GM23248 (cell line): ENCODE measurements at regions not wholly inside any gene's neighbourhood (a gene's known extent, or its start where the extent isn't known, plus 50 kb on each side); places are given as distances from the start of the nearest gene placed in this dataset.

Experiments used
- DNase-seq: peaks from one replicate; pipeline ENCODE4 v3.0.0-alpha.2; 2015
- H2AFZ ChIP-seq: fragments of 200-600 bp; sonication (generic); 2 replicates; pipeline ENCODE4 v1.6.1; 2016; ENCODE audit warnings: antibody characterized with exemption
- H3F3A ChIP-seq: fragments of 200-600 bp; sonication (generic); 2 replicates; pipeline ENCODE4 v1.6.1; 2016; ENCODE audit warnings: mild to moderate bottlenecking, antibody characterized with exemption, mixed run types; ENCODE audit not compliant: insufficient read depth
- H3K27ac ChIP-seq: fragments of 200-600 bp; sonication (generic); 2 replicates; pipeline ENCODE4 v1.5.1; 2016; ENCODE audit warnings: mild to moderate bottlenecking
- H3K27me3 ChIP-seq: fragments of 200-600 bp; sonication (generic); replicated peaks from 2 replicates; pipeline ENCODE4 v1.6.1; 2016; ENCODE audit warnings: mild to moderate bottlenecking; ENCODE audit not compliant: insufficient read depth
- H3K36me3 ChIP-seq: fragments of 200-600 bp; sonication (generic); 2 replicates; pipeline ENCODE4 v1.6.1; 2016; ENCODE audit warnings: low read depth, mild to moderate bottlenecking
- H3K4me1 ChIP-seq: fragments of 200-600 bp; sonication (generic); 2 replicates; pipeline ENCODE4 v1.6.1; 2016; ENCODE audit warnings: mild to moderate bottlenecking; ENCODE audit not compliant: insufficient read depth
- H3K4me2 ChIP-seq: fragments of 200-600 bp; sonication (generic); one replicate; pipeline ENCODE4 v1.6.1; 2016; ENCODE audit warnings: mild to moderate bottlenecking; ENCODE audit not compliant: unreplicated experiment
- H3K4me3 ChIP-seq: fragments of 200-600 bp; sonication (generic); 2 replicates; pipeline ENCODE4 v1.5.1; 2016; ENCODE audit warnings: mild to moderate bottlenecking
- H3K79me2 ChIP-seq: fragments of 200-600 bp; sonication (generic); 2 replicates; pipeline ENCODE4 v1.6.1; 2016; ENCODE audit warnings: mild to moderate bottlenecking; ENCODE audit not compliant: insufficient read depth
- H3K9ac ChIP-seq: fragments of 200-600 bp; sonication (generic); 2 replicates; pipeline ENCODE4 v1.6.1; 2016; ENCODE audit warnings: mild to moderate bottlenecking
- H3K9me2 ChIP-seq: fragments of 200-600 bp; sonication (generic); 2 replicates; pipeline ENCODE4 v1.6.1; 2016; ENCODE audit warnings: mixed run types, mild to moderate bottlenecking, moderate library complexity; ENCODE audit not compliant: insufficient read depth
- H3K9me3 ChIP-seq: fragments of 200-600 bp; sonication (generic); one replicate; pipeline ENCODE4 v1.6.1; 2017; ENCODE audit warnings: low read depth
- H4K20me1 ChIP-seq: fragments of 200-600 bp; sonication (generic); 2 replicates; pipeline ENCODE4 v1.6.0; 2016; ENCODE audit not compliant: insufficient read depth
- EZH2 ChIP-seq: fragments of 200-600 bp; sonication (generic); IDR thresholded peaks from 2 replicates; pipeline ENCODE4 v1.6.1; 2018; ENCODE audit warnings: antibody characterized with exemption, mild to moderate bottlenecking; ENCODE audit not compliant: insufficient read depth, poor library complexity, severe bottlenecking
- EZH2phosphoT487 ChIP-seq: fragments of 200-600 bp; sonication (generic); IDR thresholded peaks from 2 replicates; pipeline ENCODE4 v1.6.1; 2018; ENCODE audit warnings: antibody characterized with exemption, moderate library complexity, mild to moderate bottlenecking, low read depth; ENCODE audit not compliant: insufficient read depth
- WGBS, 2 experiments: methylation state at CpG; one replicate each; pipeline ENCODE4 v1.1.6; 2015 to 2017; ENCODE audit warnings: low lambda C conversion rate in 2 of 2, low coverage in 1 of 2; ENCODE audit errors: missing lambda C conversion rate in 2 of 2; 5-methylcytosine and 5-hydroxymethylcytosine counted together
- in situ Hi-C: fragments of 300-500 bp; cut with MboI; formaldehyde crosslinking; loops from 2 replicates; pipeline ENCODE4 v1.15.0; 2020

DNA sequence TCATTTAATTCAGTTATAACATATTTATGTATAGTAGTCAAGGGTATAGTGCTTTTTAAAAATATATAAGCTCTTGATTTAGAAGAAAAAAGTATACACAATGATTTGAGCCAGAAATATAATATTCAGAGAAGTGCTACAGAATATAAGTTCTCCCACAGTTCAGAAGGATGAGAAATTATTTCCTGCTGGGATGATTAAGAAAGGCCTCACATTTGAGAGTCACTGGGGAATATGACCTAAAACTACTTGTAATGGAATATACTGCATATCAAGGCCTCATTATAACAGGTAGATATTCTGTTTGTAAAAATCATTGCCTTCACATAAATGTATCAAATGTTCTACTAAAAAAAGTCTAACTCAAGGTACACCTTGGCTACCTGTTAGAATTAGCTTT lies 203.5 kb downstream of the MBD2 start:
- Histone ChIP-seq H3K9me3 (no peaks in the 10 kb centered on the region), H3K4me3 (no peak overlapping the region), H3K4me1 (peaks cover 4% of the 10 kb centered on the region; the same call in 1 of the 2 replicates), H3K36me3 (no peaks in the 10 kb centered on the region), H2AFZ (no peak overlapping the region), H3K27ac (no peak overlapping the region), H3K79me2 (no peaks in the 10 kb centered on the region), H3K27me3 (no peaks in the 10 kb centered on the region), H3F3A (no peaks in the 10 kb centered on the region), H4K20me1 (no peaks in the 10 kb centered on the region), H3K4me2 (no peak overlapping the region), H3K9me2 (no peaks in the 10 kb centered on the region), H3K9ac (no peak overlapping the region)
- DNase-seq, result peak; percentile 13
- in situ Hi-C loops, result no loop called here
- TF ChIP-seq EZH2 (no peak), EZH2phosphoT487 (no peak)

DNA sequence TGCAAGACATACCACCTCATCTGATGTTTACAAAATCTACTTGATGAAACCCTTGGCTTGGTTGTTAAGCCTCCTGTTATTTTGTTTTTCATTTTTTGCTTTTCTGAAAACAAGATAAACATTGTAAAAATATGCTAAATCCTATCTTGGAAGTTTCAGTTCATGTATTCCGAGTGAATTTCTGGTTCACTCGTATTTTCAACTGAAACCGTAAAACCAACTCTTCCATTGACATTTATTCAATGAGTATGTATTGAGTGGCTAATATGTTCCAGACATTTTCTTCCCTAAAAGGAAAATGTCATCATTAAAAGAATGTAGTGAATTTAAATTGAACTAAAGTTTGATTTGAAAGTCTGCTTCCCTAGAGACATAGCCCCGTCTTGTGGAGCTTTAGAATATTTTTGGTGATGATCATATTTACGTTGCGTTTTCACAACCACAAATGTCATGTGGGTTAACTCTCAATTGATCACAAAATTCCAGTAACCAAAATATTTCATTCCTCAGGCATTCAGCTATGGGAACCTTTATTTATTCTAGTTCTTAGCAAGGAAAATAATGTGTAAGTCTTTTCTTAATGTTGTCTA lies 204.2 kb downstream of the MBD2 start:
- Histone ChIP-seq H3K9ac (no peak overlapping the region), H3K9me2 (no peaks in the 10 kb centered on the region), H4K20me1 (no peaks in the 10 kb centered on the region), H3K79me2 (no peaks in the 10 kb centered on the region), H3K4me1 (peaks cover 4% of the 10 kb centered on the region; the same call in 1 of the 2 replicates), H3K9me3 (no peaks in the 10 kb centered on the region), H3K4me2 (no peak overlapping the region), H3K27ac (no peak overlapping the region), H3K27me3 (no peaks in the 10 kb centered on the region), H2AFZ (no peak overlapping the region), H3K4me3 (no peak overlapping the region), H3F3A (no peaks in the 10 kb centered on the region), H3K36me3 (no peaks in the 10 kb centered on the region)
- in situ Hi-C loops, result no loop called here
- 44% methylated on average over 6 of the region's 6 CpGs for WGBS, 2 experiments
- TF ChIP-seq EZH2 (no peak), EZH2phosphoT487 (no peak)
- DNase-seq, result no peak

DNA sequence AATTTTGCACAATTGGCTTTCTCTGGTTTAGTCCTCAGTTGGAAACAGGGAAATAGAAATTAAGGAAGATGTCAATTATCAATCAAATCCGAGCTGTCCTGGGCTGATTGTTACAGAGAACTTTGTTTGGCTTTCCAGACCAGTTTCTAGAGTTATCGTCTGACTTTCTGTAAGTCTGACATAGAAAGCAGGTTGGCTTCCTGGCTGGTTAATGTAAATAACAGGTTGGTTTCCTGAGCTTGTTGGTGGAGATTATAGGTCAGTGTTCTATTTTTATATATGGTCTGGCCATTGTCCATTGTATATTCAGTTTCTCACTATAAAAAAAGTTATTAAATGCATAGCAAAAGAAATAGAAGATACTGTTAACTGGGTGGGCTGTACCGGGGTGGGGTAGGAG lies 204.8 kb downstream of the MBD2 start:
- no peak overlapping the region for H2AFZ ChIP-seq
- TF ChIP-seq EZH2, result no peak
- no peak for TF ChIP-seq EZH2phosphoT487
- no peak overlapping the region for H3K4me2 ChIP-seq
- no peaks in the 10 kb centered on the region for H3K9me3 ChIP-seq
- in situ Hi-C loops, result no loop called here
- WGBS, 2 experiments, result 54 to 61% methylated on average over 3 of the region's 3 CpGs
- H3K4me3 ChIP-seq, result no peak overlapping the region
- H4K20me1 ChIP-seq, result no peaks in the 10 kb centered on the region
- H3F3A ChIP-seq, result no peaks in the 10 kb centered on the region
- H3K36me3 ChIP-seq, result no peaks in the 10 kb centered on the region
- H3K79me2 ChIP-seq, result no peaks in the 10 kb centered on the region
- no peaks in the 10 kb centered on the region for H3K27me3 ChIP-seq
- no peak overlapping the region for H3K27ac ChIP-seq
- H3K4me1 ChIP-seq, result peaks cover 4% of the 10 kb centered on the region; the same call in 1 of the 2 replicates
- DNase-seq, result no peak
- no peak overlapping the region for H3K9ac ChIP-seq
- H3K9me2 ChIP-seq, result no peaks in the 10 kb centered on the region

DNA sequence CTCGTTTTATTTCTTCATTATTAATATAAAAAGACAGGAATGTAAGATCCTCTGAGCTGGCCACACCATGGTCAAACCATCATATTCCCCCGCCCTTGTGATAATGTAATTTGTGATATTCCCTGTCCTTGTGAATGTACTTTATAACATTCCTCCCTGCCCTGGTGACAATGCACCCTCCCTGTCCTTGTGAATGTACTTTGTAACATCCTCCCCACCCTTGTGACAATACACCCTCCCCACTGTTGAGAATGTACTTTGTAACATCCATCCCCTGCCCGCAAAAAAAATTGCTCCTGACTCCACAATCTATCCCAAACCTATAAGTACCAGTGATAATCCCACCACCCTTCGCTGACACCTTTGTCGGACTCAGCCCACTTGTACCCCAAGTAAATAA lies 211.0 kb downstream of the MBD2 start:
- 59 to 60% methylated on average over 5 of the region's 5 CpGs for WGBS, 2 experiments
- no peaks in the 10 kb centered on the region for H3K4me1 ChIP-seq
- DNase-seq, result no peak
- in situ Hi-C loops, result no loop called here
- H3K36me3 ChIP-seq, result no peaks in the 10 kb centered on the region
- H3K79me2 ChIP-seq, result no peaks in the 10 kb centered on the region
- H3K4me3 ChIP-seq, result no peak overlapping the region
- no peak overlapping the region for H2AFZ ChIP-seq
- TF ChIP-seq EZH2, result no peak
- TF ChIP-seq EZH2phosphoT487, result no peak
- no peak overlapping the region for H3K9ac ChIP-seq
- H3F3A ChIP-seq, result no peaks in the 10 kb centered on the region
- H3K27ac ChIP-seq, result no peak overlapping the region
- no peaks in the 10 kb centered on the region for H4K20me1 ChIP-seq
- H3K4me2 ChIP-seq, result no peak overlapping the region
- no peaks in the 10 kb centered on the region for H3K9me3 ChIP-seq
- H3K27me3 ChIP-seq, result no peaks in the 10 kb centered on the region
- no peaks in the 10 kb centered on the region for H3K9me2 ChIP-seq

DNA sequence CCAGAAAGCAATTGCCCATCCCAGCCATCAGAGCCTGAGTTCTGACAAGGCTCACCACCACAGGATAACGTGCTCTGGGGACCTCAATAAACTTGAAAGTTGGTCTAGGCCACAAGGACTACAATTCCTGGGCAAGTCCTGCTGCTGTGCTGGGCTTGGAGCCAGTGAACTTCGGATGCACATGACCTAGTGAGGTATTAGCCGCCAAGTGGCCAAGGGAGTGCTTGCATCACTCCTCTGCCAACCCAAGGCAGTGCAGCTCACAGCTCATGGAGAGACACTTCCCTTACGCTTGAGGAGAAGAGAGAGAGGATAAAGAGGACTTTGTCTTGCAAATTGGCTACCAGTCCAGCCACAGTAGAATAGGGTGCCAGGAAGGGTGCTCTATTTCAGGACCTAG lies 219.6 kb downstream of the MBD2 start:
- Histone ChIP-seq H4K20me1 (no peaks in the 10 kb centered on the region), H2AFZ (no peak overlapping the region), H3K4me1 (no peaks in the 10 kb centered on the region), H3K36me3 (no peaks in the 10 kb centered on the region), H3K9ac (no peak overlapping the region), H3K4me3 (no peak overlapping the region), H3K27me3 (no peaks in the 10 kb centered on the region), H3F3A (no peaks in the 10 kb centered on the region), H3K79me2 (no peaks in the 10 kb centered on the region), H3K9me3 (no peaks in the 10 kb centered on the region), H3K9me2 (no peaks in the 10 kb centered on the region), H3K27ac (no peak overlapping the region), H3K4me2 (no peak overlapping the region)
- TF ChIP-seq EZH2, result no peak
- TF ChIP-seq EZH2phosphoT487, result no peak
- WGBS, 2 experiments, result 29 to 50% methylated on average over 4 of the region's 4 CpGs
- in situ Hi-C loops, result no loop called here
- DNase-seq, result peak; percentile 28
